HG03460 (cell line): ENCODE measurements at regions not wholly inside any gene's neighbourhood (a gene's known extent, or its start where the extent isn't known, plus 50 kb on each side); places are given as distances from the start of the nearest gene placed in this dataset.
"Not testable (repeated sequence)": the region's sequence is repeated elsewhere in the genome, so short reads cannot be mapped to it uniquely, and the experiment has no call there.

ENCODE experiments used
- ATAC-seq: cut with Tn5 transposase; IDR thresholded peaks from one replicate; pipeline ENCODE4 v1.9.1; 2021; ENCODE audit not compliant: unreplicated experiment

GRCh38 chr20:60785301-60785700 lies 466.8 kb upstream of the CDH4 start:
- ATAC-seq = no peak

DNA sequence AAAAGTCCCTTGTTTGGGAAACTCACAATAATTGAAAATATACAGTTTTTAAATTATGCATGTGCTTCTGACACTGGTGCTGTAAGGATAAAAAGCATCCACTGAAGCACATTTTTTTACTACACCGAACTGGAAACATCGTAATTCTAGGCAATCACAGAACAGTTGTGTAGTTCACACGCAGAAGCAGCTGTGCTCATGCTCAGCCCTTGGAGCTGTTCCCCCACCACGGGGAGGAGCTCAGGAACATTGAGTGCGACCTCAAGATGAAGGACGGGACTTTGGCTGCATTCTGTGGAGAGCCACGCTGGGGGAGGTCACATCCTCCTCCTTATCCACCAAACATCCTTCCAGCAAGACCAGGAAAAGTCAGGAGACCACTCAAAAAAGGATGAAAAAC lies 466.3 kb upstream of the CDH4 start:
- no peak for ATAC-seq

DNA sequence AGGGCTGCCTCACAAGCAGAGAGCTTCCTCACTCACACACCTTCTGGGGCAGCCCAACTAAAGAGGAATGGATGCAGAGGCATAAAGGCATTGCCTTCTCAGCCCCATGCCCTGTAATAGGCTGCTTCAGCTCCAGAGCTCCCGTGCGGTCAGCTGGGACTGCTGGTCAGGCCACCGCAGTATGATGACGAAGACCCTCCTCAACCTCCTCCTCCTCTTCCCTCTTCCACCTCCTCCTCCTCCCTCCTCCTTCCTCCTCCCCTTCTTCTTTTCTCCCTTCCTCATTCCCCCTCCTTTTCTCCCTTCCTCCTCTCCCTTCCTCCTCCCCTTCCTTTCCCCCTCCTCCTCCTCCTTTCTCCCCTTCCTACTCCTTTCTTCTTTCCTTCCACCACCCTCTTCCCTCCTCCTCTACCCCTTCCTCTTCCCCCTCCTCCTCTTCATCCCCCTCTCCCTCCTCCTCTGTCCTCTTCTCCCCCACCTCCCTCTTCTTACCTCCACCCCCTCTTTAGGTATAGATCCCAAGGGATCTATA lies 465.3 kb upstream of the CDH4 start:
- ATAC-seq = no peak

DNA sequence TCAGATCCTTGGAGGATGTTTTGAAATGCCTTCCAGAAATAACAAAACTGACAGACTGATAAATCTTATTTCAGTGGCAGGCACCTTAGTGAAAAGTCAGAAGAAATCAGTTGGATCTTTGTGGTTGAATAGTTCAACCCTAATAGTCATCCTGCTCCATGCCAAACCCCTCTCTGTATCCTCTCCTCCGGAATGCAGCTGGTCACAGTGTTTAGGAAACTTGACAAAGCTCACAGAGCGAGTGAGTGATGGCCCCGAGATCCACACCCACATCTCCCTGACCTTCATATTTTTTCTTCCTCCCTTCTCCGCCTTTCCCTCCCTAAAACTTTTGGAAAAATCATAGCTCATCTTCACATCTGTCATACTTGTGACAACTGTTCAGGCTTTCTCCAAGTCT lies 464.8 kb upstream of the CDH4 start:
- ATAC-seq = no peak

- ATAC-seq = no peak
Measured at GRCh38 chr20:60788070-60788469, 464.0 kb upstream of the CDH4 start.

DNA sequence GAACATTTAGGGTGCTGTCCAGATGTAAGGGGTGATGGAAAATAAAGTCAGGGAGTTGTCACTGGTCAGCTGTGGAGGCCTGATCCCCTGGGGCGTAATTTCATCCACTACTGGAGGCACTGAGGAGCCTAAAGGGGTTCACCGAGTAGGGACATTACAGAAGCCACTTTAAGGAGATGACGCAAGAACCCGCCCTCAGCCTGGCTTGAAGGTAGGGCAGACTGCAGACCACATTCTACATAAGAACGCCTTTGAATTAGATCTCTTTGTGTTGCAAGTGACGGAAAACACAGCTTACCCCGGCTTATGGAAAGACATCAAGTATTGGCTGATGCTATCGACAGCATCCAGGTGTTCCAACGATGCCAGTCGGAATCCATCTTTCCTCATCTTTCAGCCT lies 462.7 kb upstream of the CDH4 start:
- ATAC-seq = no peak

DNA sequence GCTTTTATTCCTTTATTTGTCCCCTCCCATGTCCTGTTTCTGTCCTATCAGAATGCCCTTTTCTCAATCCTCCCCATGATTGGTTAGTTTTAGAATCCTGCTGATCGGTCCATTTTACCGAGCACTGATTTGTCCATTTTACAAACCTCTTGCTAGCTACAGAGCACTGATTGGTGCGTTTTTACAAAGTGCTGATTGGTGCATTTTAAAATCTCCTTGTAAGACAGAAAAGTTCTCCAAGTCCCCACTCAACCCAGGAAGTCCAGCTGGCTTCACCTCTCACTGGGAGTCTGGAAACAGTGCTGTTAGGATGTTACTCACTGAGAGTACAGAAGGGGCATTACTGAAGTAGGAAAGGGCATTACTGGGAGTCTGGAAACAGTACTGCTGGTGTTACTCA lies 461.7 kb upstream of the CDH4 start:
- ATAC-seq = not testable (repeated sequence)

- ATAC-seq = no peak
Measured at GRCh38 chr20:60791823-60792222, 460.2 kb upstream of the CDH4 start.

- ATAC-seq = no peak
Measured at GRCh38 chr20:60792941-60793340, 459.1 kb upstream of the CDH4 start.

DNA sequence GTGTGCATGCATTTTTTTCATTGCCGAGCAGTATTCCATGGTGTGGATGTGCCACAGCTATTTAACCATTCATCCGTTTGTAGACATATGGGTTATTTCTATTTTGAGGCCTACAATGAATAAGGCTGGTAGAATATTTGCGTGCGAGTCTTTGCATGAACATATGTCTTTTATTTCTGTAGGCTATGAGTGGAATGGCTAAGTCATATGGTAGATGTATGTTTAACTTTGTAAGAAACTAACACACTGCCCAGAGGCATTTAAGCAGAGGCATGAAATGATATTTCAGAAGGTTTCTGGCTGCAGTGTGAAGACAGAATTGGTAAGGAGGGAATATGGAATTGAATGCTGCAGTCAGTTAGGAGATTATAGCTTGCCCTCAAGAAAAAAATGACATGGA lies 457.4 kb upstream of the CDH4 start:
- no peak for ATAC-seq

DNA sequence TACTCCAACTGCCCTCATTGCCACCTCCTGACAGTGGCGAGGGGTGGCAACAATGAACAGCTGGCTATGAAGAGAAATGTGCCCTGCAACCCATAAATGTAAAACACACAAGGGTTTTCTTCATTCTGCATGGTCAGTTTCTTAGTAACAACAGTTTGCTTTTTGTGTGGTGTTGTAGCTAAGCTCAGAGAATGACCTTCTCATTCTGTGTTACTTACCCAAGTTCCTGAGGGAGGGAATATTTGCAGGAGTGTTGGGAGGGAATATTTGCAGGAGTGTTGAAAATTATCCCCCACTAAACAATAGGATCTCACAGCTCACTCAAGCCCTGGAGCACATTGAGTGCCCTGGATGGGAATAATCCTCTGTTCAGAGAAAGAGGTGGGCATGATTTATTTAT lies 456.4 kb upstream of the CDH4 start:
- ATAC-seq = no peak

DNA sequence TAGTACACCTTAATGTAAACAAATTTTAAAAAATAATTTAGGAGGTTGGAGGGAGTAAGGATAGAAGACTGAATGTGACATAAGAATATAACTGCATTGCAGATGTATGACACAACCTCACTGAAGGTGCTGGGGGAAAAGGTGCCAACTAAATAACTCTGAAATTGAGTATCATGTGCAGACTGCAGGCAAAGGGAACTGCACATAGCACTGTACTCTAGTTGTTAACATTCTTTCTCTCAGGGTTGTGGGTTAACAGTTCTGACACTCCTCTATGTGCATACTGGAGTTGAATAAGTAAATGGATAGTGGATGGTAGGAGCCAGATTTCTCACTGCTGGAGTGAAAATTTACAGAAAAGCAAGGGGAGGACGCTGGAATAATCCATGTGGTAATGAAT lies 451.9 kb upstream of the CDH4 start:
- no peak for ATAC-seq

DNA sequence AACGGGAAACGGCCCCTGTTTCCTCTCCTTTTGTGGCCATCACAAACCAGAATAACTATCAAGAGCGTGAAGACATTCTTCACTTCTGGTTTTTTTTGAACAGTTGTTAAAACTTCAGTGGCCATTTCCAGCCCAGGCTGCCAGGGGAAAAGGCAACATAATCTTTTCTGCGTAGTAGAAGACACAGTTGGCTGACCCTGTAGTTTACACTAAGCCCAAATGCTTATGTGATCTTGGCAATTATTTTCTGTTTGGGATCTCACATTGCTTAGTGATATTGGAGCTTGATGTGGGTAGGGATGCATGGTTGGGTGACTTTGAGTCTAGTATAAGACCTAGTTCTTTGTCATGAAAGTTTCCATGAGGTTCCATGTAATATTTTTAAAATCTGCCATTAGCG lies 449.4 kb upstream of the CDH4 start:
- ATAC-seq = no peak

DNA sequence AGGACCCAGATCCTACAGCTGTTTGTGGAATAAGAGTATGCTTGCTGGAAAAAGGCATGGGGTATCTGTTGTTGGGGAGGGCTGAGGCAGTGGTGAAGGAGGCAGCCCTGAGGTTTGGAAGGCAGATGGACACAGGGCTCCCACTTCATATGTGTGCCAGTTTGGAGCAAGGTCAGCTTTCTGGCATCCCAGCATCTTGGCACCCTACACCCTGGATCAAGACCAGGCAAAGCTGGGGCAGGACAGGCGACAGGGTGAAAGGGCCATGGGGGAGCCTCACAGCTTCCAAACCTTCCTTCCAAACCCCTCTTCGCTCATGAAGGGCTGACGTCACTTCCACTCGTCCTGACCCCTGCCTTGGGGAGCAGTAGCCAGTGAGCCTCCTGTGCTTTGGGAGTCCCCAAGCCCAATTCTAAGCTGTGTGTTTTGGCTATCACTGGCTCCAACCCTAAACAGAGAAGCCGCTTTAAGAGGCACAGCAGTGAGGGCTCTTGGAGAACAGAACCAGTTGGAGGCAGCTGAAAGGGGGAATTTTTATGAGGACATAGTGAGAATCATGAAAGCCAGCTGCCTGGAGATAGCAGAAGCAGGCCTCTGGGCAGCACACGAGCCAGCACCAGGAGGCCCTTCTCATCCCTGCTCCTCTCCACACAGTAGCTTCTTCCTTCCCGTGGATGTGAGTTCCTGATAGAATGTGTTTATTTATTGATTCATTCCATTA lies 448.6 kb upstream of the CDH4 start:
- ATAC-seq = no peak

GRCh38 chr20:60804240-60804917 lies 447.7 kb upstream of the CDH4 start:
- ATAC-seq = no peak

- no peak for ATAC-seq
Measured at GRCh38 chr20:60804918-60805630, 447.0 kb upstream of the CDH4 start.

- no peak for ATAC-seq
Measured at GRCh38 chr20:60806354-60806753, 445.7 kb upstream of the CDH4 start.

DNA sequence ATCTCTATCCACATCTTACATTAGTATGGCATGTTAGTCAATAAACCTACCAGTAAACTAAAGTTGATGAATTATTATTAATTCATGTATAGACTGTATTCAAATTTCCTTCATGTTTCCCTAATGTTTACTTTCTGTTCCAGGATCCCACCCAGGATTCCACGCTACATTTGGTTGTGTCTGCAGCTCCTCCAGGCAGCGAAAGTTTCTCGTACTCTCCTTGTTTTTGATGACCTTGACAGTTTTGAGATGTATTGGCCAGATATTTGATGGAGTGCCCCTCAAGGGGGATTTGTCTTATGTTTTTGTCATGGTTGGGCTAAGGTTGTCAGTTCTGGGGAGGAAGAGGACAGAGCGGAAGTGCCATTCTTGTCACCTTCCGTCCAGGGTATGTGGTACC lies 445.2 kb upstream of the CDH4 start:
- ATAC-seq = no peak

- ATAC-seq = no peak
Measured at GRCh38 chr20:60808003-60808672, 443.9 kb upstream of the CDH4 start.

GRCh38 chr20:60808701-60809100 lies 443.4 kb upstream of the CDH4 start:
- no peak for ATAC-seq

GRCh38 chr20:60810561-60810960 lies 441.5 kb upstream of the CDH4 start:
- no peak for ATAC-seq
